ENCODE measurements at regions not wholly inside any gene's neighbourhood (a gene's known extent, or its start where the extent isn't known, plus 50 kb on each side); places are given as distances from the start of the nearest gene placed in this dataset.

DNA sequence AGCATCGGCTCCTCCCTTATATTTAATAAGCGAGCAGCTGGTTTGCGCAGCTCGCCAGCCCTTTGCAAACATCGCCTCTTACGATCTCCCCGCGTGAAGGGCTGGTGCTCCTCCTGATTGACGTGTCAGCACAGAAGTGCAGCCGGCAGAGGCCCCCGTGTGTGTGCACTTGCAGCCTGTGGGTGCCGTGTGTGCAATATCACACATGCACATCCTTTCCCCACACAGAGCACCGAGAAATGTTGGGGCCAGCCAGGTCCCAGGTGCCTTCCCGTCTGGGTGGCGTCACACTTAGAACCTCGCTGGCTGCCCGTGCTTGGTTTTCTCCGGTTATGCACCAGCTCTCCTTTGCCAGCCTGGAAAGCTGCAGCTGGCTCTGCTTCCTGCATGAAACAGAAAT, 126.6 kb upstream of the AJAP1 start:
- H3K4me3 ChIP-seq (ENCODE audit: control insufficient read depth, low read depth, low read length): no peak overlapping the region
- DNase-seq (ENCODE audit: low read depth): no peak
- TF ChIP-seq, protein P1, sequence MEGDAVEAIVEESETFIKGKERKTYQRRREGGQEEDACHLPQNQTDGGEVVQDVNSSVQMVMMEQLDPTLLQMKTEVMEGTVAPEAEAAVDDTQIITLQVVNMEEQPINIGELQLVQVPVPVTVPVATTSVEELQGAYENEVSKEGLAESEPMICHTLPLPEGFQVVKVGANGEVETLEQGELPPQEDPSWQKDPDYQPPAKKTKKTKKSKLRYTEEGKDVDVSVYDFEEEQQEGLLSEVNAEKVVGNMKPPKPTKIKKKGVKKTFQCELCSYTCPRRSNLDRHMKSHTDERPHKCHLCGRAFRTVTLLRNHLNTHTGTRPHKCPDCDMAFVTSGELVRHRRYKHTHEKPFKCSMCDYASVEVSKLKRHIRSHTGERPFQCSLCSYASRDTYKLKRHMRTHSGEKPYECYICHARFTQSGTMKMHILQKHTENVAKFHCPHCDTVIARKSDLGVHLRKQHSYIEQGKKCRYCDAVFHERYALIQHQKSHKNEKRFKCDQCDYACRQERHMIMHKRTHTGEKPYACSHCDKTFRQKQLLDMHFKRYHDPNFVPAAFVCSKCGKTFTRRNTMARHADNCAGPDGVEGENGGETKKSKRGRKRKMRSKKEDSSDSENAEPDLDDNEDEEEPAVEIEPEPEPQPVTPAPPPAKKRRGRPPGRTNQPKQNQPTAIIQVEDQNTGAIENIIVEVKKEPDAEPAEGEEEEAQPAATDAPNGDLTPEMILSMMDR (conservative IDR thresholded peaks at IDR 0.05; ENCODE audit: control insufficient read depth, insufficient read depth, low read depth, low read length): no peak

DNA sequence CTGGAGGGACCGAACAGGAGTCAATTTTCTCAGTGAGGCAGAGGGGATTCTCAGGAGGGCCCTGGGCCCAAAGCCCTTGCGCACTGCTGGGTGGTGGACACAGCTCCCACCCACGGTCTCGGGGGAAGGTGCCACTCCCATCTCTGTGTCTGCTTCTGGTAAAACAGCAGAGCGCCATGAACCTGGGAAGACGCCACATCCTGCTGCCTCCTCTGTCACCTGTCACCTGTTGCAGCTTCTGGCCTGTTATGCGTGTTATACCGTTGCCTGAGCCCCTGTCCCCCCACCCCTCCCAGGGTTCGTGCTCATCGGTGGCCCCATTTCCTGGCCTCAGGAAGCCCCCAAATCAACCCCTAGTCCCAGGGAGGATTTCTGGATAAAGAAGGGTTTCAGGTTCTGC, 125.8 kb upstream of the AJAP1 start:
- TF ChIP-seq, protein P1 (conservative IDR thresholded peaks at IDR 0.05; ENCODE audit: control insufficient read depth, insufficient read depth, low read depth, low read length): no peak
- H3K4me3 ChIP-seq (ENCODE audit: control insufficient read depth, low read depth, low read length): no peak overlapping the region
- DNase-seq (ENCODE audit: low read depth): no peak

DNA sequence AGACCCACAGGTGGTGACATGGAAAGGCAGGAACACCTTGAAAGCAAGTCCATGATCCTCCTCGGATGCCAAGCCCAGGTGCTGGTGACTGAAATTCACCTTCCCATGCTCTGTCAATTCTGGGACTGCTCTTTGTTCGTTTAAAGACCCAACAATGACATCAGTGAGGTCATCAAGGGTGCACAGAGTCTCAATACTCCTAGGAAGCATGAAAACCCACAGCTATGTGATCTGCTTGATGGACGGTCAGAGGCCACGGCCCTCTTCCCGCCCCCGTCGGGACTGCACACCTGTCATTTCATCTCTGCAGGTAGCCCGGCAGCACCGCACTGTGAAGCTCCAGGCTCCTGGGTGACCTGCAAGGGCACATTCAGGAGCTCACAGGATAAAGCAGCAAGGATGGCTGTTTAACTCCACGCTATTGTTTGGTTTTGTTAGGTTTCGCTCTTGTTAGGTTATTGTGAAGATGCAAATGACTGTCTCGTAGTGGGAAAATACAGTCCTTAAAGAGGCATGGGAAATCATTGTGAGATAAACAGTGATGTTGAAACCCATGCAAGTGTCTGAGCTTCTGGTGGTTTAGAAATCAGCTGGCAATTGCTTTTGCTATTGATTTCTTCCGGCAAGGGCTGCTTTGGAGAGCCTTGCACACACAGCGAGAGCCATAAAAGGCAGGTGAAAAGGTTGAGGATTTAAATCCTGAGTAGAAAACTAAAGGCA, 124.8 kb upstream of the AJAP1 start:
- no peak overlapping the region for H3K4me3 ChIP-seq (ENCODE audit: control insufficient read depth, low read depth, low read length)
- TF ChIP-seq, protein P1 (conservative IDR thresholded peaks at IDR 0.05; ENCODE audit: control insufficient read depth, insufficient read depth, low read depth, low read length): no peak
- no peak for DNase-seq (ENCODE audit: low read depth)

DNA sequence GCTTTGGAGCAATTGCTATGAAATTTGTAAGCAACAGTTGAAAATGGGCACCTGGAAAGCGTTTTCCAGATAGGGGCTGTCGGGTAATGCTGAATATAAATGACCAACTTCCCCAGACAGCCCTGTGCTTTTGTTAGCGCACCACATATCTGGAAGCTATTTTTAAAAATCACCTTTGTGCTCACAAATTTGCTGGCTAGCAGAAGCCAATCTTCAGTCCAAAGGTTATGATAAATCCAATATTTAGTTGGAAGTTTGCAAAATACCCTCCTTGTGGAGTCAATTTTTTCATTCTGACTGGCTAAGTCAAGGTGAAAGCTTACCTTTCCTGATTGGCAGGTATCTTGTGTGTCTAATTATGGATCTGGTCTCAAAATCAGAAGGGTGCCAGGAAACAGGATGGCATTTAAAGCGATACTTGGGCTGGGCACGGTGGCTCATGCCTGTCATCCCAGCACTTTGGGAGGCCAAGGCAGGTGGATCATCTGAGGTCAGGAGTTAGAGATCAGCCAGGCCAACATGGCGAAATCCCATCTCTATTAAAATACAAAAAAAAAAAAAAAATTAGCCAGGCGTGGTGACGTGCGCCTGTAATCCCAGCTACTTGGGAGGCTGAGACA, 124.1 kb upstream of the AJAP1 start:
- DNase-seq (ENCODE audit: low read depth): no peak
- TF ChIP-seq, protein P1 (conservative IDR thresholded peaks at IDR 0.05; ENCODE audit: control insufficient read depth, insufficient read depth, low read depth, low read length): no peak

DNA sequence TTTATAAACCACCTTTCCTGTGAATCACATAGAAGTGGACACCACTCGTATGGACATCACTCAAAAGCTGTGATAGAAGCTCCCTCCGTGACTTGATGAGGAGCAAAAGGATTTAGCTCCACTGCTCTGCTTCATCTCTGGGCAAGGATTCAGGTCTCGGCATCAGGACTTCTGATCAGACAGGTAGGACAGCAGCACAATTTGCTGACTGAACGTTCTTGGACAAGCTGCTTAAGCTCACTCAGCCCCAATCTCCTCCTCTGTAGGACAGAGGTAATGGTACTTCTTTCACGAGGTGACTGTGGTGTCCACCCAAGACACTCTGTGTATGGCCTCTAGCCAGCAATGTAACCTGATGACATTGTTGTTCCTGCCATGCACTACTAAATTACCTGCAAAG, 122.6 kb upstream of the AJAP1 start:
- TF ChIP-seq, protein P1 (conservative IDR thresholded peaks at IDR 0.05; ENCODE audit: control insufficient read depth, insufficient read depth, low read depth, low read length): no peak
- DNase-seq (ENCODE audit: low read depth): no peak

More for the DNA sequence above, 124.1 kb upstream of the AJAP1 start:
- H3K4me3 ChIP-seq (ENCODE audit: control insufficient read depth, low read depth, low read length): no peak overlapping the region

DNA sequence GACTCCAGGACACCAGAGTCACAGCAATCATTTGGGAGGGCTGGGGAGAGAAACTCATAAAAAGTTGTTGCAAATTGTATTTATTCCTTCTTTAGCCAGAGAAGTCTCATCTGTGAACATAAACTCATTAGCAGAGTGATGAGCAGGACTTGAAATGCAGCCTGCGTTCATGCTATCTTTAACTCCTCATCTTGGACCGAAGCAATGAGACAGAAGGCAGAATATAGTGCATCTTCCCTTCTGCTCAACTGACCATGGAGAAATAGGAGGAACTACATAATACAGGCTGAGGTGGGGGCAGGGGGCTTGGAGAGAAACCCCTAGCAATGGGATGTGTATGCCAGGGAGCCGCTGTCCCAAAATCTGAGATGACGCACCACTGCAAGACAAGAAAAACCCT, 121.8 kb upstream of the AJAP1 start:
- TF ChIP-seq, protein P1 (conservative IDR thresholded peaks at IDR 0.05; ENCODE audit: control insufficient read depth, insufficient read depth, low read depth, low read length): no peak
- DNase-seq (ENCODE audit: low read depth): no peak
- no peak overlapping the region for H3K4me3 ChIP-seq (ENCODE audit: control insufficient read depth, low read depth, low read length)

More for the DNA sequence above, 122.6 kb upstream of the AJAP1 start:
- H3K4me3 ChIP-seq (ENCODE audit: control insufficient read depth, low read depth, low read length): no peak overlapping the region
